ENCODE measurements at regions not wholly inside any gene's neighbourhood (a gene's known extent, or its start where the extent isn't known, plus 50 kb on each side); places are given as distances from the start of the nearest gene placed in this dataset.
"Not testable (repeated sequence)": the region's sequence is repeated elsewhere in the genome, so short reads cannot be mapped to it uniquely, and the experiment has no call there.

GRCh38 chr5:125052584-125052983 lies 306.1 kb upstream of the ZNF608 start:
- no peak for DNase-seq

GRCh38 chr5:125053179-125053578 lies 306.7 kb upstream of the ZNF608 start:
- no peak for DNase-seq

GRCh38 chr5:125054146-125054545 lies 307.7 kb upstream of the ZNF608 start:
- no peak for DNase-seq

GRCh38 chr5:125056671-125057485 lies 310.4 kb upstream of the ZNF608 start:
- no peak for DNase-seq

- DNase-seq, result no peak
These were observed 311.7 kb upstream of the ZNF608 start for GRCh38 chr5:125057912-125058826.

GRCh38 chr5:125059255-125060002 lies 313.0 kb upstream of the ZNF608 start:
- DNase-seq, result no peak

- no peak for DNase-seq
These were observed 315.3 kb upstream of the ZNF608 start for GRCh38 chr5:125061726-125062125.

GRCh38 chr5:125064621-125065438 lies 318.4 kb upstream of the ZNF608 start:
- no peak for DNase-seq

GRCh38 chr5:125065741-125066140 lies 319.3 kb upstream of the ZNF608 start:
- no peak for DNase-seq

- no peak for DNase-seq
These were observed 324.5 kb upstream of the ZNF608 start for GRCh38 chr5:125070961-125071360.

GRCh38 chr5:125073090-125073489 lies 326.7 kb upstream of the ZNF608 start:
- no peak for DNase-seq

GRCh38 chr5:125075567-125075966 lies 329.1 kb upstream of the ZNF608 start:
- no peak for DNase-seq

- DNase-seq, result not testable (repeated sequence)
These were observed 332.6 kb upstream of the ZNF608 start for GRCh38 chr5:125079028-125079427.

- DNase-seq, result no peak
These were observed 334.7 kb upstream of the ZNF608 start for GRCh38 chr5:125081101-125081500.

- DNase-seq, result no peak
These were observed 337.5 kb upstream of the ZNF608 start for GRCh38 chr5:125083981-125084380.

- DNase-seq, result no peak
These were observed 339.5 kb upstream of the ZNF608 start for GRCh38 chr5:125085797-125086505.

GRCh38 chr5:125088522-125089105 lies 342.2 kb upstream of the ZNF608 start:
- DNase-seq, result no peak

GRCh38 chr5:125092138-125092537 lies 345.7 kb upstream of the ZNF608 start:
- DNase-seq, result not testable (repeated sequence)

- no peak for DNase-seq
These were observed 347.3 kb upstream of the ZNF608 start for GRCh38 chr5:125093776-125094175.

- no peak for DNase-seq
These were observed 353.9 kb upstream of the ZNF608 start for GRCh38 chr5:125100342-125100741.

GRCh38 chr5:125100951-125101350 lies 354.5 kb upstream of the ZNF608 start:
- DNase-seq, result no peak

All from T-helper 9 cell (primary cell).